OCI-LY7 (cell line): ENCODE measurements at regions not wholly inside any gene's neighbourhood (a gene's known extent, or its start where the extent isn't known, plus 50 kb on each side); places are given as distances from the start of the nearest gene placed in this dataset.

Experiments used
- BruUV-seq: library from RNA; stranded (reverse); fragments of 400-500 nt; replicated peaks from 2 replicates; lab custom pipeline; 2021; lab: Mats Ljungman, UMichigan
- CTCF ChIA-PET: fragments of 300-600 bp; sonication (Branson Sonifier 250); formaldehyde crosslinking; loops from one replicate; lab custom pipeline; 2022; ENCODE audit warnings: antibody characterized with exemption; ENCODE audit not compliant: unreplicated experiment; lab: Charles Lee
- POLR2A ChIA-PET: fragments of 300-600 bp; sonication (Branson Sonifier 250); formaldehyde crosslinking; loops from one replicate; lab custom pipeline; 2022; ENCODE audit warnings: antibody characterized with exemption; lab: Charles Lee
- DNase-seq: peaks from one replicate; pipeline ENCODE4 v3.0.0-alpha.2; 2015; ENCODE audit warnings: low spot score
- H2AFZ ChIP-seq: fragments of 200-600 bp; sonication (generic), shearing (Covaris generic); 2 replicates; pipeline ENCODE4 v1.6.1; 2014; ENCODE audit warnings: mild to moderate bottlenecking, antibody characterized with exemption, low read length, moderate library complexity
- H3K27ac ChIP-seq: fragments of 200-600 bp; sonication (generic); 2 replicates; pipeline ENCODE4 v1.5.1; 2014; ENCODE audit warnings: mixed run types, low read depth, mild to moderate bottlenecking, moderate library complexity, low read length, inconsistent platforms; ENCODE audit not compliant: poor library complexity, severe bottlenecking
- H3K36me3 ChIP-seq: fragments of 200-600 bp; sonication (generic); 2 replicates; pipeline ENCODE4 v1.6.1; 2014; ENCODE audit warnings: mild to moderate bottlenecking, antibody characterized with exemption, low read length, moderate library complexity, mixed read lengths; ENCODE audit not compliant: insufficient read depth
- H3K4me1 ChIP-seq: fragments of 200-600 bp; sonication (generic); 2 replicates; pipeline ENCODE4 v1.5.1; 2014; ENCODE audit warnings: mild to moderate bottlenecking, low read length; ENCODE audit not compliant: insufficient read depth, poor library complexity, severe bottlenecking
- H3K4me2 ChIP-seq: fragments of 200-600 bp; sonication (generic); 2 replicates; pipeline ENCODE4 v1.6.1; 2014; ENCODE audit warnings: mild to moderate bottlenecking, low read length
- H3K4me3 ChIP-seq: fragments of 200-600 bp; sonication (generic); 2 replicates; pipeline ENCODE4 v1.5.1; 2014; ENCODE audit warnings: mild to moderate bottlenecking, low read depth, low read length; ENCODE audit not compliant: poor library complexity, severe bottlenecking
- H3K79me2 ChIP-seq: fragments of 200-600 bp; sonication (generic); 2 replicates; pipeline ENCODE4 v1.6.1; 2016; ENCODE audit warnings: low read depth, mild to moderate bottlenecking, low read length, moderate library complexity, mixed read lengths; ENCODE audit not compliant: insufficient read depth
- H3K9me2 ChIP-seq: fragments of 200-600 bp; sonication (generic); 2 replicates; pipeline ENCODE4 v1.6.1; 2016; ENCODE audit warnings: mild to moderate bottlenecking, low read length, mixed read lengths; ENCODE audit not compliant: insufficient read depth
- H3K9me3 ChIP-seq: fragments of 200-600 bp; sonication (generic); 2 replicates; pipeline ENCODE4 v1.6.1; 2014; ENCODE audit warnings: mild to moderate bottlenecking, mixed run types, low read length, mixed read lengths
- H4K20me1 ChIP-seq: fragments of 200-600 bp; sonication (generic); 2 replicates; pipeline ENCODE4 v1.6.1; 2014; ENCODE audit warnings: mild to moderate bottlenecking, antibody characterized with exemption, low read length, moderate library complexity, mixed read lengths; ENCODE audit not compliant: insufficient read depth
- CTCF ChIP-seq: fragments of 200-600 bp; sonication (generic); conservative IDR thresholded peaks from 2 replicates; pipeline ENCODE4 v1.5.1; 2014; ENCODE audit warnings: mild to moderate bottlenecking, antibody characterized with exemption, low read length, moderate library complexity, mixed read lengths
- EZH2phosphoT487 ChIP-seq: fragments of 200-600 bp; sonication (generic); IDR thresholded peaks from 2 replicates; pipeline ENCODE4 v1.6.1; 2018; ENCODE audit warnings: low read depth, borderline replicate concordance, mild to moderate bottlenecking, mixed run types, antibody characterized with exemption, low read length, moderate library complexity, mixed read lengths
- intact Hi-C: fragments of 100-400 bp; cut with micrococcal nuclease; formaldehyde crosslinking; loops from one replicate; pipeline ENCODE4 v1.10.0; 2022; ENCODE audit not compliant: unreplicated experiment

- BruUV-seq, result no TSS peak
- no peak overlapping the region for H3K4me3 ChIP-seq
Measured at GRCh38 chr3:152717252-152717651, 117.7 kb upstream of the P2RY1 start.

GRCh38 chr3:152718810-152719209, 116.1 kb upstream of the P2RY1 start:
- H3K4me2 ChIP-seq, result no peak overlapping the region

More at GRCh38 chr3:152717252-152717651, 117.7 kb upstream of the P2RY1 start:
- Histone ChIP-seq H3K79me2 (no peaks in the 10 kb centered on the region), H3K4me2 (no peak overlapping the region), H3K36me3 (no peaks in the 10 kb centered on the region), H3K4me1 (no peaks in the 10 kb centered on the region), H3K27ac (no peak overlapping the region), H3K9me3 (no peaks in the 10 kb centered on the region), H2AFZ (no peak overlapping the region), H4K20me1 (no peaks in the 10 kb centered on the region), H3K9me2 (no peaks in the 10 kb centered on the region)
- CTCF ChIA-PET, result no interaction called here
- intact Hi-C loops, result no loop called here
- POLR2A ChIA-PET, result interaction anchor here (0.6 kb wide), 1 partner anchor 823 kb away, joined by 3 read pairs; no protein-coding TSS in a partner anchor
- no peak for TF ChIP-seq CTCF
- no peak for TF ChIP-seq EZH2phosphoT487
- no peak for DNase-seq

More at GRCh38 chr3:152718810-152719209, 116.1 kb upstream of the P2RY1 start:
- no peak overlapping the region for H3K4me3 ChIP-seq
- H2AFZ ChIP-seq, result no peak overlapping the region
- H3K4me1 ChIP-seq, result no peaks in the 10 kb centered on the region
- H3K9me3 ChIP-seq, result no peaks in the 10 kb centered on the region
- DNase-seq, result no peak
- TF ChIP-seq EZH2phosphoT487, result no peak
- no peak for TF ChIP-seq CTCF
- H3K9me2 ChIP-seq, result no peaks in the 10 kb centered on the region
- no peaks in the 10 kb centered on the region for H3K36me3 ChIP-seq
- no TSS peak for BruUV-seq
- H3K27ac ChIP-seq, result no peak overlapping the region
- intact Hi-C loops, result no loop called here
- H4K20me1 ChIP-seq, result no peaks in the 10 kb centered on the region
- ChIA-PET CTCF (no interaction called here), POLR2A (interaction anchor here (0.5 to 1.1 kb wide), 2 partner anchors 60 to 115 kb away, joined by 3 to 4 read pairs; no protein-coding TSS in a partner anchor)
- H3K79me2 ChIP-seq, result no peaks in the 10 kb centered on the region
